ENCODE measurements at regions not wholly inside any gene's neighbourhood (a gene's known extent, or its start where the extent isn't known, plus 50 kb on each side); places are given as distances from the start of the nearest gene placed in this dataset.
A peak's percentile ranks its signal among the peaks of the same experiment; 100 is the strongest.
"Not testable (repeated sequence)": the region's sequence is repeated elsewhere in the genome, so short reads cannot be mapped to it uniquely, and the experiment has no call there.

DNA sequence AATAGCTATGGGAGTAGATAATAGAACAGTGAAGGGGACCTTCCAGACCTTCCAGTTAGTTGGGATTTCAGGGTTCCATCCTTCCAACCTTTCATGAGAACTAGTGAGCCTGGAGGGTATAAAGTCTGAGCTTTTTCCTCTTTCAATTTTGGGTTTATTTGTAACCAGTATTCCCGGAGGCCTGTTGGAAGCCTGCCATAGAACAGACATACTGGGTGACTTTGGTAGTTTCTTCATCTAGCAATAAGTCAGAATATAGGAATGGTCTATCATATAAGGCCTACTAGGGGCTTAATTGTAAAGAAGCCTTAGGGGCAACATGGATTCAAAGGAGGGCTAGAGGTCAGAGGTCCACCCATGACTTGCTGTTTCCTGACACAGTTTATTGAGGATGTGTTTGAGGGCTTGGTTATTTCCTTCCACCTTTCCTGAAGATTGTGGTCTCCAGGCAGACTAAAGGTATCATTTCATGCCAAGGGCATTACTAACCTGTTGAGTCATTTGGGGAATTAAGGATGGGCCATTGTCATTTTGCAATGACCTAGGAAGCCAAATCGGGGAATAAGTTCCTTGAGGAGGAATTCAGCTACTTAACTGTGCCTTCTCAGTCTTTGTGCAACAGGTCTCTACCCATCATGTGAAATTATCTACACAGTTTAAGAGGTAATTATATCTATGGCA, 410.3 kb downstream of the SLC6A15 start:
- no peak for DNase-seq (ENCODE audit: low read depth)

DNA sequence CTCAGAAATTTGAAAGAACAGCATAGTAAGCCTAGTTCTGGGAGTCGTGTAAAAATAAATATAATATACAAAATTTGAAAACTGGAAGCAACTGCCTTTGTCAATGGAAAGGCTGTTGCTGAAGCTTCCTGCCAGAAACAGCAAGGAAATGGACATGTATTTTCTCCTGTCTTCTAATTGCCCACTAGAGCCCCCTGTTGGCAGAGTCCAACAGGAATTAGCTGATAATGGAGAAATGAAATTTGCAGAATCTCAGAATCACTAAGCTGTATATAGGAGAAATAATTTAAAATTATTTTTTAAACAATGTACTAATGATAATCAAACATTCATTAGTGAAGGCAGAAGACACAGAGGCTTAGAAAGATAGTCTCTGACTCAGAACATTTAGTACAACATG, 414.8 kb downstream of the SLC6A15 start:
- peak; percentile 2 for DNase-seq (ENCODE audit: low read depth)

DNA sequence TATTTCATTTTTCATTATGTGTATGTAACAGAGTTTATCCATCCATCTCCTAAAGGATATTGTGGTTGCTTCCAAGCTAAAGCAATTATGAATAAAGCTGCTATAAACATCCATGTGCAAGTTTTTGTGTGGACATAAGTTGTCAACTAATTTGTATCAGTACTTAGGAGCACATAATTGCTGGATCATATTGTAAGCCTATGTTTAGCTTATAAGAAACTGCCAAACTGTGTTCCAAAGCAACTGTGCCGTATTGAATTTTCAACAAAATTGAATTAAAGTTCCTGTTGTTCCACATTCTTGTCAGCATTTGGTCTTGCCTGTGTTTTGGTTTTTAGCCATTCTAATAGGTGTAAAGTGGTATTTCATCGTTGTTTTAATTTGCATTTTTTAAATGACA, 416.9 kb downstream of the SLC6A15 start:
- no peak for DNase-seq (ENCODE audit: low read depth)

DNA sequence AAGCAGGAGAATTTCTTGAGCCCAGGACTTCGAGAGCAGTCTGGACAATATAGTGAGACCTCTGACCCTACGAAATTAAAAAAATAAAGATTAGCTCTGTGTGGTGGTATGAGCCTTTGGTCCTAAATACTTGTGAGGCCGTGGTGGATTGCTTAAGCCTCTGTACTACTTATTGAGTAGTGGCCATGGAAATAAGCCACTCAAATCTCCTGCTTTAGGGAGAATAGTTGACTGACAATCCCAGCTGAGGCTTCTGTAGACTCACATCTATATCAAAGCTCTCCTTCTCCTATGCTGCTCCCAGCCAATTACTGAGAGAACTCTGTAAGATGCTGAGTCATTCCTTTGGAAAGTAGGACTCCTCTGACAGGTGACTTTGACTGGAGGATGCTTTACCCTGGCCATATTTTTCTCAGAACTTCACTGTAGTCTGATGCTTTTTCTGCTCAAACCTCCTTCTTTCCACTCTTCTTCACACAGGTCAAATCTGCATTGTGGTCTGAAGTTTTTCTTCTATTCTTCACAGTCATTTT, 420.2 kb downstream of the SLC6A15 start:
- DNase-seq (ENCODE audit: low read depth): no peak

DNA sequence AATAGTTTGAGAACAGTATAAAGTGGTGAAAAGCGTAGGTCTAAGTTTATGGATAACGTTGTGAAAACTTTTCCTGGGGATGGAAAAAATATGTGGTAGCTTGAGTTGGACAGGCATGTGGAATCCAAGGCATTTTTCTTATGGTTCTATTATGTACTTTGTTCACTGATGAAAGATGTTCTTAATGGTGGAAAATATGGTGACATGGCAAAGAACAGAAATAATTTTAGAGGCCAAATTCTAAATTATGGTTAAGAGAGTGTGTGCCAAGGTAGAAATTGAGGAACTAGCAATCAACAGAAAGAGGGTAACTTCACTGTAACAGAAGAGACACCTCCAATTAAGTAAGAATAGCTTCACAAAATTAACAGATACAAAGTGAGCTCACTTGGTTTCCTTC, 427.8 kb downstream of the SLC6A15 start:
- no peak for DNase-seq (ENCODE audit: low read depth)

DNA sequence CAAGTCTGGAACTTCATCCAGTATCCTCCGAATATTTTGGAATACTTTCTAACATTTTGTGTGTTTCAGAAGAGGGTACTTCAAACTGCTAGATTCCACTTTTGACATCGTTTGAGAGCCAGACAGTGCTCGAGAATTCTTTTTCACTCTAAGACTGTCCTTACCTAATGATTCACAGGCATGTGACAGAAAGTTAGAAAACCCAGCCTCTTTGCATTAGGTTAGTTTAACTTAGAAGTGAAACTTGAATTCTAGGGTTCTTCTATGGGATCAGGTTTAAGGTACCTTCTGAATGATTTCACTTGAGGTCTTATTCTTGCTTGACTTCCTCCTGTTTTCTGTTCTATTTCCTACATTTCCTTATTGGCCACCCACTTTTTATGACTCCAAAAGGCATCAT, 431.8 kb downstream of the SLC6A15 start:
- DNase-seq (ENCODE audit: low read depth): no peak

DNA sequence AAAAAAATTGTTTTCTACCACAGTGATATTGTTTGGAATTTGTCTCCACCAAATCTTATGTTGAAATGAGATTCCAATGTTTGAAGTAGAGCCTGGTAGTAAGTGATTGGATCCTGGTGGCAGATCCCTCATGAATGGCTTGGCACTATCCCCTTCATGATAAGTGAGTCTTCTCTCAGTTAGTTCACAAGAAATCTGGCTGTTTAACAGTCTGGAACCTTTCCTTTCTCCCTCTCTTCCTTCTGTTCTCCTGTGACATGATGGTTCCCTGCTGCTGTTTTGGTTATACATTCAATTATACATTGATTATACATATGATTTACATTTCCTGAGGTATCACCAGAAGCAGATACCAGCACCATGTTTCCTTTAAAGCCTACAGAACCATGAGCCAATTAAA, 442.2 kb downstream of the SLC6A15 start:
- DNase-seq (ENCODE audit: low read depth): no peak

DNA sequence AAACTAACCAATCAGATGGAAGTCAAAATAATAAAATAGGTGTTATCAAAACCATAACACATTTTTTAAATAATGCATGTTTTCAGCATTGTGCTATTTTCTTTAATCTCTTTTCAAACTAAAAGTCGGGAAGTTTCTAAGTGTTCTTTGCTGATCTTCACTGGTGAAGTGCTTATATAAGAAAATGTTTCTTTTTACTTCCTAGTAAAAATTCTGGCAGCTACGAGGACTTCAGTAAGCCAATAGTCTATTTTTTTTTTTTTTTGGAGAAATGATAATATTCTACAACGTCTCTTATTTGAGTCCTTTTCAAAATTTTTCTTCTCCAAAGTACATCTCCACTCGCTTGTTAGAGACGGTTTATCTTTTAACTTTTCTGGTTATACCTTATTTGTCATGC, 448.0 kb downstream of the SLC6A15 start:
- DNase-seq (ENCODE audit: low read depth): no peak

DNA sequence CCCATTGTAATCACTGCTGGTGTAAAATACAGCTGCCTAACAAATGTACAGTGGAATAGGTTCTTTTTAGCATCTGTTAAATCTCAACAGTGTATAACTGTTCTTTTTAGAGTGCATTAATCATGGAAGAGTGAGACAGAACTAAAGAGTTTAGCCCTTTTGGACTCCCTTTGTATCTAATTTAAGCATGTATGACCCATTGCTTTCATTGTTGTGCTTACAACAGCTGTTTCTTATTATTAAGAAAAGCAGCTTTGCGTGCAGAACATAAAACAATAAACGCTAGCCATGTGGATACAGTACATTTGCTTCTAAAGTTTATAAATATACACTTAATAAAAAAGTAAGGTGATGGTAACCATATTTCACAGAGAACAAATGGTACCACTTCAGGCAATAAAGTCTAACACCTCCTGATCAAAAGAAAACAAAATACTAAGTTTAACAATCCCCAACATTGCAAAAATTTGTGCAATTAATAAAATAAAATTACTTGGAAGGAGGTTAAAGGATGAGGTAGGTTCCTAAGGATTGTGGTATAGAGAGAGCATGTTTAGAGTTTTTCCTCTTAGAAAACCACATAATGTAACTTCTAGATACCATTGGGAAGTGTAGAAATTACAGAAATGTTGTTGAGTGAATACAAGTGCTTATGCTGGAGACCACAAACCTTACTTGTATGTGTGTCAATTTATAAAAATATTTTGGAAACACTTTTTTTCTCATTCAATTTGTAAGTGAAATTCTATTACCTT, 448.7 kb downstream of the SLC6A15 start:
- no peak for DNase-seq (ENCODE audit: low read depth)

DNA sequence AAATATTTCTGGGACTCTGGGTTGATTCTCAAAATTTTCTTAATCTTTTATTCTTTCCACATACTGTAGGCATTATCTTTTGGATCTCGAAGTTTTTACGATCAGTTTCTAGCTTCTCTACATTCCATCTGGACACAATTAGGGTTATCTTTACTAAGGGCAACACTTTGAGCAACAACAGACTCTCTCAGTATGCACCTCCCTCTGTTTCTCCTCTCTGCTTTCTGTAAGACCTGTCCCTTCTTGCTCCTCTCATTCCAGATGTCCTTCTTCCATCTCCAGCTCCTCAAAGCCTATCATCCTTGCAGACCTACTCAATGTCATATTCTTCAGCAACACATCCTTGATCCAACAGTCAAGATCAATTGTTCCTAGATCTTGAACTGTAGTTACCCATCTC, 457.0 kb downstream of the SLC6A15 start:
- DNase-seq (ENCODE audit: low read depth): no peak

DNA sequence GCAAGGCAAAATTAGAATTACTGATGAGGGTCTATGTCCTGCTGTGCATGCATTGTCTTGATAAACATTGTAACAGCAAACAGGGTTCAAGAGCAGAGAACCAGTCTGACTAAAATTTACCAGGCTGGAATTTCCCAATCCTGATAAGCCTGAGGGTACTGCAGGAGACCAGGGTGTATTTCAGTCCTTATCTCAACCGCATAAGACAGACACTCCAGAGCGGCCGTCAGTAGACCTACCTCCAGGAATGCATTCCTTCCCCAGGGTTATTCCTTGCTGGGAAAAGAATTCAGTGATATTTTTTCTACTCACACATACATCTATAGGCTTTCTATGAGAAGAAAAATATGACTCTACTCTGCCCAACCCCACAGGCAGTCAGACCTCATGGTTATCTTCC, 466.1 kb downstream of the SLC6A15 start:
- not testable (repeated sequence) for DNase-seq (ENCODE audit: low read depth)

DNA sequence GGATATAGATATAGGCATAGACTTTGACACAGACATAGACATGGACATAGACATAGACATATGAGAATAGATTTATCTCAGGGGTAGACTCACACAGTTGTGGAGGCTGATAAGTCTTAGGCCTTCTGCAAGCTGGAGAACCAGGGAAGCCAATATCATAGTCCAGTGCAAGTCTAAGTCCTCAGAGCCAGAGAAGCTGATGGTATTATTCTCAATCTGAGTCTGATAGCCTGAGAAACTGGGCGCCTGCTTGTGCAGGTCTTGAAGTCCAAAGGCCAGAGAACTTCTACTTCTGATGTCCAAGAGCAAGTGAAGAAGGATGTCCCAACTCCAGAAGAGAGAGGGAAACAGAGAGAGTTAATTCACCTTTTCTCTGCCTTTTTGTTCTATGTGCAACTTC, 476.5 kb downstream of the SLC6A15 start:
- DNase-seq (ENCODE audit: low read depth): no peak

DNA sequence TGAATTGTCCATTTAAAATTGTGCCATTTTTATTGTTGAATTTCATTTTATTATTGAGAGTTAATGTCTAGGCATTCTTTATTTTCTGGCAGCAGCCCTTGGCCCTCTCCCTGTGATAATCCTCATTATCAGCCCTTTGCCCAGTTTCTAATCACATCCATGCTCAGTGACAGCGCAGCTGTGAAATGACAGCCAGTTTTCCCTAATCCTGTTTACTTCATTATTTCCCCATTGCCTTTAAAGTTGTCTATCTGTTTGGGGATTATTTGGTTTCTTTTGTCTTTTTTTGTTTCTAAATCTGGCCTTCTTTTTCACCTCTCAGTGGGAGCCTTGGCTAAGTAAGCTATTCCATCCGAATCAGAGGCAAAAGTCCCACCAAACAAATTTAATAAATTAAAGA, 476.9 kb downstream of the SLC6A15 start:
- no peak for DNase-seq (ENCODE audit: low read depth)

DNA sequence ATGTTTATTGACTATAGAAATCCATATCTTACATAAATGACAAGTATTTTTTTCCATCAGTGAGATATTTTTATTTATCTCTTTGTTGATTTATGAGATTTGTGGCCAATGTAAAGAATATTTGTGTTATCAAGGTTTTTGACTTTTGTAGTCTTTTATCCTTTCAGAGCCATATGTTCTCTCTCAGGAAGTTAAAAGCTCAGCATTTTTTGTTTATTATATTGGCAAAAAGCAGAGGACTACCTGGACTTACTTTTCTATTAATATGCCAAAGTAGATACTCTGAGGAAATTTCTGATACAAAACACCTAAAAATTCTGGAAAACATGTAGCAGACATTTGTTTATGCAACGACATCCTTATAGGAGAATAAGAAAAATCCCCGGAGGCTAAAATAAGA, 490.3 kb downstream of the SLC6A15 start:
- no peak for DNase-seq (ENCODE audit: low read depth)

DNA sequence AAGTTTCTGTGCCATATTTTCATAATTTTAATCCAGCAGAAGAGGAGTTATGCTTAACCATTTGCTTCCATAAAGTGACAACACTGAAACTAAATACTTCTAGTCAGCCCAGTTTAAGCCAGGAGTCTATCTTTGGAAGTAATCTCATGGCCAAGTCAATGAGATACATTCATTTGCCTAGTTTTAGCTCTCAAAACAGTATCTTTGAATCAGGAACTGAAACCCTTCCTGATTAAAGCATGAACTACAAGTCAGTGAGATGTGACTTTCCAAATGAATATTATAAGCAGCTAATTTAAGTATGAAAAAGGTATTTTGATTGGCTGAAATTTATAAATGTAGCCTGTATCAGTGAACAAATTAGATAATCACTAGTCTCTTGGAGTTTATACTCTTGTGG, 491.5 kb downstream of the SLC6A15 start:
- DNase-seq (ENCODE audit: low read depth): no peak

DNA sequence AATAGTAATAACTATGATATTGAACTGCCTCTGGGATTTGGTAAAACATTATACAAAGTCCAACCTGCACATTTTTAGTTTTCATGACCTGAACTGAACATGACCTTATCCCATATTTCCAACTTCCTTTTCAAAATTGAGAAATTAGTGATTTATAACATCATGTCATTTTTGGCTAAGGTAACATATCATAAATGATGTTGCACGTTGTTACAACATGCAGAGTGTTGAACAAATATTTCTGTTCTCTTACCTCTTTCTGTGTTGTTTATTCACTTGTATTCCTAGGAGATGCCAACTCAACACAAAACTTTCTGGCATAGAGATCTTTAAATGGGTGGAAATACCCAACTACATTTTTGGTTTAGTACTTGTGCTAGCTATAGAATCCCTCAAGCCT, 496.0 kb downstream of the SLC6A15 start:
- no peak for DNase-seq (ENCODE audit: low read depth)

DNA sequence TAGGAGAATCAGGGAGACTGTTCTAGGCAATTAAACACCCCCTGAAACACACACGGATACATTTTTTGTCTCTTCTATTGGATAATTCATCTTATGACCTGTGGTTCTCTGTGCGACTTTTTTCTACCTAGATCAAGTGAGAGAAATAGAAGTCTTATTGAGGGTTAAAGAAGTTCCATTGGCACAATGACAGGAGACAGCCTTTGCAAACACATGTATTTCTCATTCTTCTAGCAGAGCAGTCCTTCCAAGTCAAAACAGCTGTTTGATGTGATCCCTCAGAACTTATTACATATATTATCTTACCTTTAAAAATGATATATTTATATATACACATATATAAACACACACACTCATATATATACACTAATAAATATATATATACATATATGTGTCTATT, 496.7 kb downstream of the SLC6A15 start:
- DNase-seq (ENCODE audit: low read depth): no peak

DNA sequence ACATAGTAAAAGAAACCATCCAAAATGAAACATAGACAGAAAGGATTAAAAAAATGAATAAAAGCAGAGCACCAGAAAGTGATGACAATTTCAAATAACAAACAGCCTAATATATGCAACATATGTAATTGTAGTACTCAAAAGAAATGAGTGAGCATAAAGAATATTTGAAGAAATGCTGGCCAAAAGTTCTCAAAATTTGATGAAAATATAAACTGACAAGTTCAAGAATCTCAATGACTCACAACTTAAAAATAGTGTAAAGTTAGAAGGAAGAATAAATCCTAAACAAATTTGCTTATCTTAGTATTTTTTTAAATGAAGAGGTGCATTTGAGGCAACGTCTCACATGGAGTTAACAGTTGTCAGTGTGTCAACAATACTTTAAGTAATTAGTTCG, 498.9 kb downstream of the SLC6A15 start:
- DNase-seq (ENCODE audit: low read depth): no peak

DNA sequence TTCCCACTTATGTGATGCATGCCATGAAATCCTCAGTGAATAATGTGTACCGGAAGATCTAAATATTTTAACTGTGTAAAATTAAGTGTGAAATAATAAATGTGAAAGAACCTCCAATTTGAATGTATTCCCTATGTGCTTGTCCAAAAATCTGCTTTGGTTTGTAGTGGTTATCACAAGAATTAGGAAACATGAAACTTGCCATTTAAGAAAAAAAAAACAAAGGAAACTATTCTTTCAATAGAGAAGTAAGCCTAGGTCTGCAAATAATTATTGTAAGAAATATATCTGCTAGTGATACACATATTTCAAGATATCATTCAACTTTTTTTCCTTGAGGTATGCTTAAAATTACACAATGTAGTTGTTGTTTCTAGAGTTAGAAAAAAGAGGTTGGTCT, 500.4 kb downstream of the SLC6A15 start:
- DNase-seq (ENCODE audit: low read depth): no peak

DNA sequence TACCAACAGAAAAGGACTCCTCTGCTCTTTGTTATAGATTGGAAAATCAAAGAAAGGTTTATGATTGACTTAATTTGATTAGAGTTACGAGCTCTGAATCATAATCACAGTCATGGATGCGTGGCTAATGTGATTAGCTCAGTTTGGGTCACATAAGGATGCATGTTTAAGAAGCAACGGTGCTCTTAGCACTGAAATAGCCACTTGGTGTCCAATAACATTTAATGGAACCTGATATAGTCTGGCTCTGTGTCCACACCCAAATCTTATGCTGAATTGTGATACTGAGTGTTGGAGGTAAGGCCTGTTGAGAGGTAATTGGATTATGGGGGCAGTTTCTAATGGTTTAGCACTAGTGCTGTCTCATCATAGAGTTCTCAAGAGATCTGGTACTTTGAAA, 501.6 kb downstream of the SLC6A15 start:
- no peak for DNase-seq (ENCODE audit: low read depth)

DNA sequence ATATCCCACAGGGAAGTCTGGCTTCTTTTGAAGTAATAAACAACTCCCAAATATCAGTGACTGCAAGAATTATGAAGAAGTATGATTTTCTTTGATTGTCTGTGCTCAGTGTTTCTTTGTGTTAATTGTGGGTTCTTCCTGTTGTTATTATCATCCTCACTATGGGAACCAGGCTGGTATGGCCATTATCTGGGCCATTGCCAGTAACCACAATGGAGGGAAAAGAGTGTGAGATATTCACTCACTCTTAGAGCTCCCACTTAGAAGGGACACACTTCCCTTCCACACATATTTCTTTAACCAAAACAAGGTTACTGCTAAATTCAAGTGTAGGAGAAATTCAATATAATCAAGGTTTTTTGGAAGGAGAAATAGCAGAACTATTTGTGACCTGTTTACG, 503.7 kb downstream of the SLC6A15 start:
- no peak for DNase-seq (ENCODE audit: low read depth)

DNA sequence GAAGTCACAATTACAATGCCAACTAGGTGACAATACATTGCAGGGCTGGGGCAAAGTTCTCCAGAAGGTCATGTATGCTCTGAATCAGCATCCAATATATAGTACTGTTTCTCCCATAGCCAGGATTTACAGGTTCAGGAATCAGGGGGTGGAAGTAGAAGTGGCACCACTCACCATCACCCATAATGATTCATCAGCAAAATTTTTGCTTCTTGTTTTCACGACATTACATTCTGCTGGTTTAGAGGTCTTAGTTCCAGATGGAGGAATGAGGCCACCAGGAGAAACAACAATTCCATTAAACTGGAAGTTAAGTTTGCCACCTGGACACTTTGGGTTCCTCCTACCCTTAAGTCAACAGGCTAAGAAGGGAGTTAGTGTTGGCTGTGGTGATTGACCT, 505.9 kb downstream of the SLC6A15 start:
- DNase-seq (ENCODE audit: low read depth): not testable (repeated sequence)

DNA sequence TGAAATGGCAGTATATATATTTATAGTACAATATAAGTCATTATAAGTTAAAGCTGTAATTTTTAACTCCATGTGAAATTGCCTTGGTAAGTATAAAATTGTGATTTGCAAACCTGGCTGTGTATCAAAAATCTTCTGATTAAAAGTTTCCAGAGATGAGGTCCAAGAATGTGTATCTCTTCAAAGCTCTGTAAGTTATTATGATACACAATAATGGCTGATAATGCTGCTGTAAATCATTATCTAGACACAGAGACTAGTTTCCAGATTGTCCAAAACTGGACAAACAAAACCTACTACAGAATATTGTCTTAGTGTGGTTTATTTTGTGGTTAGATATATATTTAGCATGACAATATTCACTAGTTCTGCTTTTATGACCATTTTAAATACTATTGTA, 514.8 kb downstream of the SLC6A15 start:
- DNase-seq (ENCODE audit: low read depth): no peak

DNA sequence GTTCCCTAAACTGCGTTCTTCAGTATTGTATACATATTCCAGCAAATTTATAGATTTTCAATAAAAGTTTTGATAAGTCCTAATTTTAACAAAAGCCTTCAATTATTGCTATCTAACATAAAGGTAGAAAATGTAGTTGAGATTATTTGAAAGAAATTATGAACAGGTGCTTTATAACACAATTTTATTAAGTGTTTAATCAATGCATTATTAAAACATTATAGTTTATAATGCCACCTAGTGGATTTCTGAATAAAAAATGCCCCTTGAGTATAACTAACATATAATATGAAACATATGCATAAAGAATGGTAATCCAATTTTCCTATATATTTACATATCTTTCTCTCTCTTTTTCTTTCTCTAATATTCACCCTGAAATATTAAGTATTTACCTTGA, 515.3 kb downstream of the SLC6A15 start:
- peak; percentile 1 for DNase-seq (ENCODE audit: low read depth)
